Stimulated activated CD8-positive, alpha-beta memory T cell treated with anti-CD3 and anti-CD28 coated beads, Interleukin-7, amount 100 ng/mL, for 1 hour (primary cell): ENCODE measurements at regions not wholly inside any gene's neighbourhood (a gene's known extent, or its start where the extent isn't known, plus 50 kb on each side); places are given as distances from the start of the nearest gene placed in this dataset.

Experiments used
- DNase-seq, 2 donors: peaks; one replicate each; pipeline ENCODE4 v3.0.0-alpha.2; 2020; ENCODE audit warnings: low read depth in 2 of 2

DNA sequence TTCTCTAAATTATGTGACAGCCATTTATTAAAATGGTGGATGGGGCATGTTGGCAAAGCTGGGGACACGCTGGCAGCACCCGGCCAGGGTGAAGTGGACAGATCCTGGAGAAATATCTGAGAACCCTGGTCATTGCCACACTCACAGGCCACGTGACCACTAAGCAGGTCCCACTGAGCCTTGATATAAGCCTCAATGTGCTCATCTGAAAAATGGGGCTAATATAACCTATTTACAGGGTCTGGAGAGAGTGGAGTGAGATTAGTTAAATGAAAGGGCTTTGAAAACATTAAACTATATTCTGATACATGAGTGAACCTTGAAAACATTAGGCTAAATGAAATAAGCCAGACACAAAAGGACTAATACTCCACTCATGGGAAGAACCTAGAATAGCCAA, 108.9 kb downstream of the RBFOX3 start:
- DNase-seq = no peak

DNA sequence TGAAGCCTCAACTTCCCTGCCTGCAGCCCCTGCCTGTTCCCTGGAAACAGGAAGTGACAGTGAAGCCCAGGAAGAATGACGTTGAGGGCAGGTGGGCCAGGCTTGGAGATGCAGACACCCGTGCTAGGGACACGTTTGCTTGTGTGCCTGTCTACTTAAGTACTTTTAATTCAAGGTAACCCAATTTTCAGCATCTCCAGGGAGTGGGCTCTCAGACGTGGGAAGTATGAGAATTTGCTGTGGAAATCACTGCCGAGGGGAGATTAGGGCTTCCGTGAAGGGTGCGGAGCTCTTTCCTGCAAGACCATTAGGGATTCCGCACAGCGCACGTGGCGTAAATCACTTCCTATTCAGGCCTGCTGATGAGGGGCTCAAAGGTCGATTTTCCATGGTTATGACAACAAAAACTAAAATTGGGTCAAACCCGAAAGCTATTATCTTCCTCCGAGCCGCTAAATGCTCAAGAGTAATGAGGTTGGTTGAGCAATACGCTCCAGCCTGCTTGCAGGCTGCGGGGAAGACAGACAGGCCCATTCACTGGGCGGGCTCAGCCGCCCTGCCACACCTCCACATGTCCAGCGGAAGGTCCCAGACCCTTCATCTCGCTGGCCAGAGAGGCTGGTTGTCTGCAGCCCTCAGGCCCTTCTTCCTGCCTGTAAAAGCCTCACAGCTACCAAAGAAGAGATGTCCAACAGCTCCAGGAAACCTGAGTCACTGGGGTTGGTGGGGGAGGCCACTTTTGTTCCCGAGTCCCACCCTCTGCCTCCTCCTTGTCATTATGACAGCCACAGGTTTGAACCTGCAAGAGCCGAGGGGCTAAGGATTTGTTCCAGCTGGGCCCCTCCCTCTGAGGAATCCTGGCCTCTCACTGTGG, 109.9 kb downstream of the RBFOX3 start:
- DNase-seq = no peak

DNA sequence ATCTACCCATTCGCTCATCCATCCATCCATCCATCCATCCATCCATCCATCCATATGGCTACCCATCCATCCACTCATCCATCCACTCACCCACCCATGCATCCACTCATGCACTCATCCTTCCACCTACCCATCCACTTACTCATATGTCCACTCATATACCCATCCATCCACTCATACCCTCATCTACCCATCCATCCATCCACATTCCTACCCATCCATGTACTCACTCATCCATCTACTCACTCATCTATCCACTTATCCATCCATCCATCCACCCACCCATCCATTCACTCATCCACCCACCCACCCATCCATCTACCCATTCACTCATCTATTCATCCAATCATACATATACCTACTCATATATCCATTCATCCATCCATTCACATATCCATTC, 112.0 kb downstream of the RBFOX3 start:
- DNase-seq = no peak

DNA sequence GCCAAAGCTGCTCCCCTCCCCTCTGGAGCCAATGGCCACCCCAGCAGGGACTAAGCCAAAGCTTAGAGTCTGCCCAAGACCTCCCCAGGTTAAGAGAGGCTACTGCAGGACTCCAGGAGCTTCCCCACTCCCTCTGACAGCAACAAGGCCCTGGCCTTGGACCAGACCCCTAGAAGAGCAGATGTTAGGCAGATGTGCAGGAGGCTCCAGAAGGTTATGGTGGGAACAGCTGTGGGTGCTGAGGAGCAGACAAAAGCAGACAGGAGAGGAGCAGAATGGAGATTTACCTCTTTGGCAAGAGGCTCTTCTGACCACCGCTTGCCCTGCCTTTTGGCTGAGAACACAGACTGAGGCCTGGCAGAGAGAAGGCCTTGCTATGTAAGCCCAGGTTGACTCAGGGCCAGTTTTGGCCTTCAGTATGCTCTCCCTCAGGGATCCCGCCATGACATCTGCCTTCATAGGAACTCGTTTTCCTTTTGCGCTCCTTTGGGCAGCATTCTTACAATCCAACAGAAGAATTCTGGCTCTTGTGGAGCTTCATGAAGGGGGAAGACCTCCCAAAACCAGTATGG, 113.0 kb downstream of the RBFOX3 start:
- no peak for DNase-seq

DNA sequence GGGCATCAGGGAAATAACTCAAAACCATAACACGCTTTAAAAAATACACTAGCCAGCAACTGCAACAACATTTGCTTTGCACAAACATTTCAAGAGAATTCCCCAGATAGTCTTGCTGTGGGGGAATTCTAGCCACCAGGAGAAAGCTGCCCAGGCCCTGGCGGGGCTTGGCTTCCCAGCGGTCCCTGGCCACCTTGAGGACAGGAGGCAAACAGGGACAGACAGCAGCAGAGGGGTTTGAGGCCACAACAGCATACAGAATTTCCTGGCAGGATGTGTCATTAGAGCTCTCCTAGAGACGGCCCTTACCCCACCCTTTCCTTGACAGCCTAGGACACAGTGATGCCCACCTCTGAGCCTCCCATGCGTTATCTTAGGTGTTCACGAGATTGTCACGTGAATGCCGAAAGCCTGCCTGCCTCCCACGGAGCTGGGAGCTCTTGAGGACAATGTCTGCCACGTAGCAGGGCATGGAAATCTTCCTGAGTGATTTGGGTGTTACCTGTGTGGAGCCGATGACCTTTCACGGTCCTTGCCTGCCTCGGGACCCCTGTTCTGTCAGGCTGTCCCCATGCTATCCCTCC, 114.3 kb downstream of the RBFOX3 start:
- DNase-seq = no peak

DNA sequence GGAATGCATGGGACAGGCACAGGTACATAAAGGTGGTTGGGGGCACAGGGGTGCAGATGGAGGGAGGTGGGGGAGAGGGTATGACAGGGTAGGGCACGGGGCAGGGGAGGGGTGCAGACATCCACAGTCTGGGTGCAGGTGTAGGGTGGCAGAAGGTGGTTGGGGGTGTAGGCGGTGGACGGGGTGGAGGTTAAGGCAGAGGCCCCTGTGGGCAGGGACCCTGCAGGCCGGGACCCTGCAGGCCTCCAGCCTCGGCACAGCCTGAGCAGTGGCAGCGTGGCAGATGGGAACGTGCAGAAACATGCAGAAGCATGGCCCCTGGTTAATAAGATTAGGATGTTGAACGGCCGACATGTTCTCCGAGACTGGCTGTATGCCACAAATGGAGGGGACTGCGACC, 115.2 kb downstream of the RBFOX3 start:
- DNase-seq = no peak

DNA sequence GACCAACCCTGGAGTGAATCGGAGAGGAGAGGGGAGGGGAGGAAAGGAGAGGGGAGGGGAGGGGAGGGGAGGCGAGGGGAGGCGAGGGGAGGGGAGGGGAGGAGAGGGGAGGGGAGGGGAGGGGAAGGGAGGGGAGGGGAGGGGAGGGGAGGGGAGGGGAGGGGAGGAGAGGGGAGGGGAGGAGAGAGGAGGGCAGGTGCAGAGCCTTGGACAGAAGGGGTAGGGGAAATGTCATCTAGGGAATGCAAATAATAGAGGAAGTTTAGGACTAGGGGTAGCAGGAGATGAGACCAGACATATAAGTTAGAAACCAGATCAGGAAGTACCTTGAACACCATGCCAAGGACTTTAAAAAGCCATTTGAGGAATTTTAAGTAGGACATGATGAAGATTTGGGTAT, 119.8 kb downstream of the RBFOX3 start:
- DNase-seq = no peak

DNA sequence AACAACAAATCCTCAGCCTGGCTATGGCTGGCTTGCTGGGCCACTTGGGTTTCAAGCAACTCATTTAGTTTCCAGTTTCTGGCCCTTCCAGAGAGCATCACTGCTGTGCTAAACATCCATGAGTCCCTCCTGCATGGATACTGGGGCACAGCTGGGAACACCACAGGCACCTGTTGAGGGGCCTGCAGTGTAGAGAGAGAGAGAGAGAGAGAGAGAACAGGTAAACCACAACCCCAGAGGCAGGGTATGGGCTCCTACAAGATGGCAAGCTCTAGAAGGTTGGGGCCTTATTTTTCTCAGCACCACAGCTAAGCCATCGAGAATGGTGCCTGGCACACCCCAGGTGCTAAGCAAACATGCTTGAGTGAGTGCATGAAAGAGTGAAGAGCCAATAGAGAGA, 120.3 kb downstream of the RBFOX3 start:
- DNase-seq = no peak

DNA sequence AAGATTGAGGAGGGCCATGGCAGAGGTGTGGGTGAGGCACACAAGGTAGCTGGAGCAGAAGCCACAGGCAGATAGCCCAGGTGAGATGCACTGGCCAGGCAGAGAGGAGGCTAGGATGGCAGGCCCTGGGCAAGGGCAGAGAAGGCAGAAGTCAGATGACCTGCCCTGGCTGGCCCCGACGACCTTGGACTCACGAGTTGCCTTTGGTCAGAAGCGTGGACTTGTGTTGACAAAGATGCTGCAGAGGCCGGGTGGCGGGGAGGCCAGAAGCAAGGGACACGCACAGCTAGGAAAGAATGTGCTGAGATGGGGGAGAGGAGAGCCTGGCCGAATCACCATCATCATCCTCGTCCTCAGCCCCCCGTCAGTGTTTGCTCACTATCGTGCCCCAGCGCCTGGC, 123.7 kb downstream of the RBFOX3 start:
- no peak for DNase-seq

DNA sequence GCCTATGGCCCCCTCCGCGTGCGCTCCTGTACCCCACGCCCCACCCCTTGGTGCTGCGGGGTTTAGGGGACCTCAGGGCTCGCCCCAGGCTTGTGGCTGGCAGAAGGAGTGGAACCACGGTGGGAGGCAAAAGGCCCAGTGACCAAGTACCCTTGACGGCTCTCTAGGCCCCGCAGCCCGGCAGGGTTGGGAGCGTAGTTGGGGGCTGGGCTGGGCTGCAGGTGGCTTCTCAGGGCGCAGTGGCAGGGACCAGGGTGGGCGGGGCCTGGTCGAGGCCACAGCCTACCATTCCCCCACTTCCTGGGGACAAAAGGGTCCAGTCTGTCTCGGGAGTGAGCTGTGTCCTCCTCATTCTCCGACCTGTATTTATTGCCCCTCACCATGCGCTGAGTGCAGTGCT, 124.9 kb downstream of the RBFOX3 start:
- no peak for DNase-seq

DNA sequence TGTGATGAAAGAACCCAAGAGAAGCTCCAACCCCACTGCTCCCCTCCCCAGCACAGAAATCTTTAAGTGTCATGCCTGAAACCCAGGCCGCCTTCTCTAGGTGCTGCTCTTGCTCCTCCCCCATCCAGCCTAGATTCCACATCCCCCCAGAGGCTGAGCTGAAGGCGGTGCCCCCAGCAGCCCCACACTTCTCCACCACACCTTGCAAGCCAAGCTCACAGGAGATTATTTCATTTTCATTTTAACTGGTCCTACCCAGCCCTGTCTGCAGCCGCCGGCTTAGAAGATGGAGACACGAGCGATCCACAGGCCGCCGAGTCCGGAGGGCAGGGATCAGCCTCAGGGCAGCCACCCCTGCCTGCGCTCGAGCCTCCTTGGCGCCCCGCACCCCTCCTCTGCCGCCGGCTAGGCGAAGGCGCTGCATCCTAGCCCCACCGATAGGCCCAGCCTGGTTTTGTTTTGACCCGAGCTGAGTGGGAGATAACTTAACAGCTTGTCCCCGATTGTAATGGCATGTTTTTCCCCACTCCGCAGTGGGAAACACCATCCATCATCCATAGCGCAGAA, 125.3 kb downstream of the RBFOX3 start:
- no peak for DNase-seq

DNA sequence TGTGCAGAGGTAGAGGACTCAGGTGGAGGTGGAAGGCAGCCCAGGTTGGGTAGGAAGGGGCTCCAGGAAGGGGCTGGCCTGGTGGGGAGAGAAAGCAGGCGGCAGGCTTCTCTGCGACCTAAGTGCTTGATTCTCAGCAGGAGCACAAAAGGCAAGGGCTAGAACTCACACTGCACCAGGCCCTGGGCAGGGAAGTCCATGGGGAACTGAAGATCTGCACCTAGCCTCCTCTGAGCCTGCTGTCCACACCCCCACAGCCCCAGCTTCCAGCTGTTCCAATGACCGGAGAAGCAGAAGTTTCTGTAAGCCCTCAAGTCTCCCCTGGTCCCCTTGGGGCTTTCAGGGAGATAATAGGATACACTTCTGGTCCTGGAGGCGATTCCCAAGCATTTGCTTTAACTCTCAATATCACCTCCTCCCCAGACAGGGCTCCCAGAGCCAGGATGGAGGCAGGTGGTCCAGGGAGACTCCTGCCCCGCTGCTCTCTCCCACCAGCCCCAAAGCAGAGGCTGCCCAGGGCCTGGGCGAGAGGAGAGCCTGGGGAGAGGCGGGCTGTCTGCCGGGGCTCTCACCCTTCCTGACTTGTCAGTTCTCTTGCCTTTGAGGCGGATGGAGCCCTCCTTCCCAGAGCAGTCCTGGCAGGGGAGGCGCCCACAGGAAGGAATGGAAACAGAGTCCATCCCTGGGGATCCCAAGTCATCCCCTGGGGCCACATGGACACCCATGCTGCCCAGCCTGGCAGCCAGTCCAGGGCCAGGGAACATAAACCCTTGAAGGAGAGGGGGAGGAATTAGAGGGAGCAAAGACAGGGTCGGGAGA, 126.0 kb downstream of the RBFOX3 start:
- no peak for DNase-seq

DNA sequence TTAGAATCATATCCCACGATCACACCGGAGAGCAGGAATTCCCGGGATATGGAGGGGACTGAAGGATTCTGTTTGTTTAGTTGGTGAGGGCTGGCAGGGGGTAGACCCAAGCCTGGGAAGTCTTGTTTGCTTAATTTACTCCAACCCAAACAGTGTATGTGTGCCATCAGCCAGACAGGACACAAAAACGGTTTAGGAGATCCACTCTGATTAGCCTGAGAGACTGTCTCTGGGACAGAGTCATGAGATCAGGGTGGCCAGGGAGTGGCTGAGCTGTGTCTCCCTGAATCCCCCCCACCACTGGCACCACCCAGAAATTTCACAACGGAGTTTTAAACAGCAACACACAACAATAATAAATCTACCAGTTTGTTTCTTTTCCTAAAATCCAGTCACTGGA, 127.0 kb downstream of the RBFOX3 start:
- DNase-seq = no peak

DNA sequence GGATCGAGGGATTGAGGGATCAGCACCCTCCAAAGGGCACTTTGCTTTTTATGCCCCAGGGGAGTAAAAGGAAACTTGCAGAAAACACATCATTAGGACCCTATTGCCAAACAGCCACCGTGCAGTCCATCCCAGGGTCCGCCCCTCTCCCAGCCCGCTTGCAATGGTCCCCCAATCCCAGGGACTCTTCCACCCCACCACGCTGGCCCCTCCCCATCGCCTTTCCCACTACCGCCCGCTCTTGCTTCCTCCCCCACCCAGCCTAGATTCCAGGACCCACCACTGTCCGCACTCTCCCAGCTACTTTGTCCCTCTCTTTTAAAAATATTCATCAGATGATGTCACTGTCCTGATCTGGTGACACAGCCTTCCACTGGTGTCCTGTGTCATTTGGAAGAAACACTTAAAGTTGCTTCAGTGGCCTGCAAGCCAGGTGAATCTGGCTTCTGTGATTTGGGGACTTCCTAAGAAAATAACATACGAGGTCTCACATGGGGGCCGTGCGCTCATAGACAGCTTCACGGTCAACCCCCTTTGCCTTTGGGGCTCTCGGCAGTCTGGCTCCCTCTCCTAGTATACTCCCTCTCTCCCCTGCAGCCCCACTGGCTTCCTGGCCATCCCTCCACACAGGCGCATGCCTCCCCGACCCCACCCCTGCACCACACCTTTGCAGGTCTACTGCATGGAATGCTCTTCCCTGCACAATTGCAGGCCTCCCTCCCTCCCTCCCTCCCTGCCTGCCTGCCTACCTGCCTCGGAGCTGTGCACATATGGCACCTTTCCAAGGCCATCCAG, 127.9 kb downstream of the RBFOX3 start:
- no peak for DNase-seq

DNA sequence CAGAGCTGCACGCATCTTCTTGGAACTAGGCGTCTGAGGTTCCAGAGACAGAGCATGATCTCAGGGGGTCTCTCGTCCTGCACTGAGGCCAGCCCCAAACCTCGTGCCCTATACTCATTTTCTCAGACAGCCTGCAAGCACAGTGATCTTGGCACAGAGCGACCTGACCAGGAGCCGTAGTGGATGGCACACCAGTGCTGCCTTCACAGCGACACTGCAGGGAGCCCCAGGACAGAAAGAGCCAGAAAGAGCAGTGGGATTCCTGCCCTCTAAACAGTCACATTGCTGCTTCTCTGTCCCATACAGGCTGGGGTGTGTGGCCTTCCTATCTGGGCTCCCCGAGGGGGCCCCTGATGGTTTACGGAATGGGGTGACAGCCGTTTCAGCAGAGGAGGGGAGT, 131.0 kb downstream of the RBFOX3 start:
- DNase-seq = no peak

DNA sequence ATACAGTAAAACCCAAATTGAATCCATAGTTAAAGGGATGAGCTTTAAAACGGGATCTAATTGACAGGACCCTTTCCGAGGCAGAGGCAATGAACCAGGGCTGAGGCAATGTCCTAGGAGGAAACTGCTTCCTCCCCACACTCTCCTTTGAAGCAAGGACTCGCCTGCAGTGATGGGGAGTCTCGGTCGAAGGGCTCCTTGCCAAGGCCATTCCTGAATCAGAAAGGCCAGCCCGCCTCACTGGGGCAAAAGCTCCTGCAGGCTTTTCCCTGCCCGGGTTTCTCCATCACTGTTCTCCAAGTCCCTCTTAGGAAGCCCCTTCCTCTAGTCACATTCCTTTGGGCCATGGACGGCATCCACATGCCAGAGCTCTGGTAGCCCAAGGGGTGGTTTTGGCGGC, 132.0 kb downstream of the RBFOX3 start:
- DNase-seq = no peak

DNA sequence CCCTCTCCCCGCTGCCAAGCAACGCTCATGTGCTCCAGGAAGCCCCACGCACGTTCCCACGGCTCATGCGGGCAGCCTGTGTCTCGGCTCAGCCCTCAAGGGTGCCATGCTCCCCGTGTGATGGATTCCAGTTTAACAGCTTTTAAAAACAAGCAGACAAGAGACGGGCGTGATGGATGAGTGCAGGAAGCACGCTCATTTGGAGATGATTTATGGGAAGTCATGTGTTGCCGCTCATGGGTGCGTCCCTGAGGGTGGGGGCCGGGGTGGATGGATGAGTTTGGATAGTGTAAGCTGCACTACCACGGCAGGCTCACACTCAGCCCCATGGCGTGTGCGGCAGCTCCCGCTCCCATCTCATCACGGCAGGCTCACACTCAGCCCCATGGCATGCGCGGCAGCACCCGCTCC, 132.8 kb downstream of the RBFOX3 start:
- no peak for DNase-seq

DNA sequence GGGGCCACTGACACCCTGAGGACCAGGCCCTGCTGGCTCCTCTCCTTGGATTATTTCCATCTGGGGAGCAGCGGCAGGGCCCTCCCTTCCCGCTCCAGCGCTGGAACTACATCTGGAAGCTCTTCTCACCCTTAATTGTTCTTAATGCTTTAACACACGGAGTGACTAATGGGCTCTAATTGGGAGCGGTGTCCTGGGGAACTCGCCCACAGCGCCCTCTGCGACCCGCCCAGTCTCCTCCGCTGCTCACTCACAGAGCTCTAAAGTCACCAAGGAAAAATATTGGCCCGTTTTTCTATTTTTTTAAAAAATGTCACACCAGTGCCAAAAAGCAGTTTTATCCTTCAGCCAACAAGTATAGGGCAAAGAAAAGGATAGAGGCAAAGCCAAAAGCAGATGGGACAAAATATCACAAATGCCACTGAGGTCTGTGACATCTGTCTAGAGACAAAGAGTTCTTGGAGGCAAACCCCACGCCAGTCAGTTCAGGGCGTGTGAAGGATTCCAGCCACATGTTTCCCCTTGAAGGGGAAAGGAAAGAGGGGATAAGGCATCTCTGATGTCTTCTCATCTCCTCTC, 134.7 kb downstream of the RBFOX3 start:
- DNase-seq = no peak

DNA sequence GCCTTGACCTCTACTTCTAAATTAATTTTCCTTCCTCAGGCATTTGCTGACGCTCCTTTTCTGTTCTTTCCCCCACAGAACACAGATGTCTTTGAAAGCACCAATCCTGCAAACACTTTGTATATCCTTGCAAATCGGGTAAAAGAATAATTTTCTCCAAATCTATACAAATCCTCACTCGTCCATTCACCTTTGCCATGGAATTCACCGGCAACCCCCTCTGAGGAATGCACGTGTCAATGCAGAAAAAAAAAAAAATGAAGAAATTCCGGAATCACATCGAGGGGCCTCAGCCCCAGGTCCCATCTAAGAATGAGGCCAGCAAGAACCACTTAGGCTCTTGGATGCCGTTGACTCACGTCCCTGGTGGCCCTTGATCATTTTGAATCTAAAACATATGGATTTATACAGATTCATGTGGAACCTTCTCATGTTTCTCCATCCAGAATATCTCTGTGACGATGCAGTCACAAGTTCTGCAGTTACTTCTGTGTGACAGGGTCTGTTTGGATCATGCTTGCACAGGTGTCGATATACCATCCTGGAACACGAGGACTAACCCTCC, 136.9 kb downstream of the RBFOX3 start:
- DNase-seq = no peak

DNA sequence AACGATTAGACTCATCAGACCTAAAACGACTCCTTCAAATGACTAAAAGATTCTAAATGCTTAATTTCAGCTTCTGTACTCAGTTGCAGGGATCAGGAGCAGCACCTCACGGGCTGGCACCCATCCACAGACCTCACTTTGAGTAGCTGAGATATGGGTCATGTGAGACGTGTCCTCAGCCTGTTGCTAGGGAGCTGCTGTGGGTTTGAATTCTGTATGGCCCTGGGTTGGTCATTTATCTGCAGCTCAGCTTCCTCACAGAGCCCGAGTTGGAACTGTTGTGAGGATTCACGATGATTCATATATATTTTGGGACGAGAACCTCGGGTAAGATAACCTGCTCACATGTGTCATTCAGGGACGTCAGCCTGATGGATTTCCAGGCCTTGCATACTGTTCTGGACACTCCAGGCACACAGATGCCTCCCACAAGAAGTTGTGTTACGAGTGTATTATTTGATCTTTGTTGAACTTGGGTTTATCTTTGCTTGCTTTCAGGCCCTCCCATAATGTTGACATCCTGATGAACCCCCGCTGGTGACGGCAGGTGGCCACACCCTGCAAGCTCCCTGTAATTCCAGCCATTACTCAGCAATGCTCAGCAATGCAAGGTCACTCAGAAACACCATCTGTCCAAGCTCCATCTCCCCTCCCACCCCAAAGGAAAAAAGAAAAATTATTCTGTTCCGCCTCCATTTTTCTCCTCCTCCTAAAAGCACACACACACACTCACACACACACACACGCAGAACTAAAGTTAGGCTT, 137.6 kb downstream of the RBFOX3 start:
- DNase-seq = no peak
